ENCODE measurements at regions not wholly inside any gene's neighbourhood (a gene's known extent, or its start where the extent isn't known, plus 50 kb on each side); places are given as distances from the start of the nearest gene placed in this dataset.

DNA sequence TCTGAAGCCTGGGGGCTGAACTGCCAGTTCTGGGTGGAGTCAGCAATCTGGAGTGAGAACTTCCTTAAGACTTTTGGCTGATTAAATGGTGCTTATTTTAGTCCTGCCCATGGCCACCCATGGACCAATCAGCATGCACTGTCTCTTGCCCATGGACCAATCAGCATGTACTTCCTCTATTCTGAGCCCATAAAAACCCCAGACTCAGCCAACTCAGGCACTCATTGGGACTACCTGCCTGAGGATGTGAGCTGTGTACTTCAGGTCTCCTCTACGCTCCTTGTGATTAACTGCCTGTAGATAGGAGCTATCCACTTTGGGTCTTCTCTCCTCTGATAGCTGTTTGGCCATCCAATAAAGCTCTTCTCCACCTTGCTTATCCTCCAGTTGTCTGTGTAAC is 342.3 kb upstream of the CCDC179 start:
- TF ChIP-seq, protein P1, sequence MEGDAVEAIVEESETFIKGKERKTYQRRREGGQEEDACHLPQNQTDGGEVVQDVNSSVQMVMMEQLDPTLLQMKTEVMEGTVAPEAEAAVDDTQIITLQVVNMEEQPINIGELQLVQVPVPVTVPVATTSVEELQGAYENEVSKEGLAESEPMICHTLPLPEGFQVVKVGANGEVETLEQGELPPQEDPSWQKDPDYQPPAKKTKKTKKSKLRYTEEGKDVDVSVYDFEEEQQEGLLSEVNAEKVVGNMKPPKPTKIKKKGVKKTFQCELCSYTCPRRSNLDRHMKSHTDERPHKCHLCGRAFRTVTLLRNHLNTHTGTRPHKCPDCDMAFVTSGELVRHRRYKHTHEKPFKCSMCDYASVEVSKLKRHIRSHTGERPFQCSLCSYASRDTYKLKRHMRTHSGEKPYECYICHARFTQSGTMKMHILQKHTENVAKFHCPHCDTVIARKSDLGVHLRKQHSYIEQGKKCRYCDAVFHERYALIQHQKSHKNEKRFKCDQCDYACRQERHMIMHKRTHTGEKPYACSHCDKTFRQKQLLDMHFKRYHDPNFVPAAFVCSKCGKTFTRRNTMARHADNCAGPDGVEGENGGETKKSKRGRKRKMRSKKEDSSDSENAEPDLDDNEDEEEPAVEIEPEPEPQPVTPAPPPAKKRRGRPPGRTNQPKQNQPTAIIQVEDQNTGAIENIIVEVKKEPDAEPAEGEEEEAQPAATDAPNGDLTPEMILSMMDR (optimal IDR thresholded peaks at IDR 0.05 in 1 of 3, IDR thresholded peaks at IDR 0.05 in 1 of 3, conservative IDR thresholded peaks at IDR 0.05 in 1 of 3; ENCODE audit: extremely low read depth in 1 of 3, insufficient read depth in 2 of 3, low read length in 3 of 3) = no peak
- TF ChIP-seq EZH2 (IDR thresholded peaks at IDR 0.05; ENCODE audit: low read length) = no peak
